Ishikawa (cell line): ENCODE measurements at regions not wholly inside any gene's neighbourhood (a gene's known extent, or its start where the extent isn't known, plus 50 kb on each side); places are given as distances from the start of the nearest gene placed in this dataset.

Source experiments
- CEBPB ChIP-seq: IDR thresholded peaks from 2 replicates; pipeline ENCODE4 v1.6.1; 2012
- CREB1 ChIP-seq: IDR thresholded peaks from 2 replicates; pipeline ENCODE4 v1.6.1; 2012; ENCODE audit warnings: low read depth
- EGR1 ChIP-seq: IDR thresholded peaks from 2 replicates; pipeline ENCODE4 v1.6.1; 2012
- EP300 ChIP-seq: IDR thresholded peaks from 2 replicates; pipeline ENCODE4 v1.6.1; 2012; ENCODE audit warnings: borderline replicate concordance
- FOXM1 ChIP-seq: IDR thresholded peaks from 2 replicates; pipeline ENCODE4 v1.6.1; 2012; ENCODE audit warnings: low read depth, borderline replicate concordance
- NFIC ChIP-seq: IDR thresholded peaks from 2 replicates; pipeline ENCODE4 v1.6.1; 2012
- RAD21 ChIP-seq: IDR thresholded peaks from 2 replicates; pipeline ENCODE4 v1.6.1; 2012; ENCODE audit warnings: low read depth
- TAF1 ChIP-seq: IDR thresholded peaks from 2 replicates; pipeline ENCODE4 v1.6.1; 2012; ENCODE audit warnings: low read depth, mild to moderate bottlenecking
- TCF12 ChIP-seq: IDR thresholded peaks from 2 replicates; pipeline ENCODE4 v1.6.1; 2012; ENCODE audit warnings: low read depth
- TEAD4 ChIP-seq: IDR thresholded peaks from 2 replicates; pipeline ENCODE4 v1.6.1; 2012
- YY1 ChIP-seq: IDR thresholded peaks from 2 replicates; pipeline ENCODE4 v1.6.1; 2012; ENCODE audit warnings: low read depth
- ZBTB7A ChIP-seq: IDR thresholded peaks from 2 replicates; pipeline ENCODE4 v1.6.1; 2012; ENCODE audit warnings: low read depth
- TF ChIP-seq, protein P1 (sequence below): IDR thresholded peaks from 2 replicates; pipeline ENCODE4 v1.6.1; 2012
- TF ChIP-seq, protein P2 (sequence below): IDR thresholded peaks from 2 replicates; pipeline ENCODE4 v1.6.1; 2012
- TF ChIP-seq, protein P3 (sequence below): IDR thresholded peaks from 2 replicates; pipeline ENCODE4 v1.6.1; 2012; ENCODE audit warnings: low read depth, mild to moderate bottlenecking

DNA sequence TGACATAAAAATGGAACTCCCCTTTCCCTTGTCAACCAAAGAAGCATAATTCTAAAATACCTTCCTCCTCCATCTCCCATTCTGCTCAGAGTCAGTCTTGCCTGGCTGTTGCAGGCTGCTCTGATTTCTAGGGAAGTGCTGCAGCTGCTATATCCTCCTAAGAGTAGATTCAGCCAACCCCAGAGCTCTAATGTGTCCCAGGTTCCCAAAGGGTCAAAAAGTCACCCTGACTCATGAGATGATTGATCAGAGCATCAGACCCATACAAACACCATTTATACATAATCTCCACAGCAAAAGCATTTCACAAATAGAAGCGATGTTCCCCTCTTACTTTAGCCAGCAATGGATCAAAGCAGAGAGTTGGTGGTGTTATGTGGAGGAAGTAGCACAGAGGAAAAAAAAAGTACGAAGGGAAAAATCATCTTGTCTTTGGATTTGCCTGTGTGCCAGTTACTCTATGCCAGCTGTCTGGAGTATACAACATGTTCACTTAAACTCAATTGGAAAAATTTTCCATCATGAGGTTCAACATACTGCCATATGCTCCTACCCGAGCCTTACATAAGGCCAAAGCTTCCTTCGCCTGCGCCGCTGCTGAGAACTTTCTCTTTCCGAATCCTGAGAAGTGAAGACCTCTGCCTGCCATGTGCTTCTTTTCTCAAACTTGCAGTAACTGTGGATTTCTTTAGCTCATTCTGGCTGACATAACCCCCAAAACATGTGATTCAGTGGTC, 258.0 kb downstream of the TLE4 start:
- no peak for TF ChIP-seq CREB1
- no peak for TF ChIP-seq EP300

DNA sequence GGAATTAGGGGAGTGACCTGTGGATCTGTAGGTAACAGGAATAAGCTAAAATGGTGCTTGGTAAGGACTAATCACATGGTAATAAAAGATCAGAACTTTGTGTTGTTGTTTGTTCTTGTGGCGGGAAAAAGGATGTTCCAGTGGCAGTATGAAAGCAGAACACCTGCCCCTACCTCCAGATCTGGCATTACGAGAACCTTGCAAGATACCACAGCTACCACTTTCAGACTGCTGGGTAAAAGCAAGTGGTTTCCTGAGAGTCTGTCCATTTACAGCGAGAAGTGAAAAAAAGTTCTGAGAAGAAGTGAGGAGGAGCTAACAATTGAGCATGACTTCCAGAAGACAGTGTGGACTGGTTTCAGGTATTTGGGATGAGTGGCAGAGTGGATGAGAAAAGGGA, 252.5 kb downstream of the TLE4 start:
- no peak for TF ChIP-seq ZBTB7A
- TF ChIP-seq, protein P1, sequence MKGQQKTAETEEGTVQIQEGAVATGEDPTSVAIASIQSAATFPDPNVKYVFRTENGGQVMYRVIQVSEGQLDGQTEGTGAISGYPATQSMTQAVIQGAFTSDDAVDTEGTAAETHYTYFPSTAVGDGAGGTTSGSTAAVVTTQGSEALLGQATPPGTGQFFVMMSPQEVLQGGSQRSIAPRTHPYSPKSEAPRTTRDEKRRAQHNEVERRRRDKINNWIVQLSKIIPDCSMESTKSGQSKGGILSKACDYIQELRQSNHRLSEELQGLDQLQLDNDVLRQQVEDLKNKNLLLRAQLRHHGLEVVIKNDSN: no peak
- no peak for TF ChIP-seq TAF1
- TF ChIP-seq FOXM1: no peak
- no peak for TF ChIP-seq NFIC
- TF ChIP-seq RAD21: no peak
- no peak for TF ChIP-seq YY1
- TF ChIP-seq, protein P2, sequence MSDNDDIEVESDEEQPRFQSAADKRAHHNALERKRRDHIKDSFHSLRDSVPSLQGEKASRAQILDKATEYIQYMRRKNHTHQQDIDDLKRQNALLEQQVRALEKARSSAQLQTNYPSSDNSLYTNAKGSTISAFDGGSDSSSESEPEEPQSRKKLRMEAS: no peak

DNA sequence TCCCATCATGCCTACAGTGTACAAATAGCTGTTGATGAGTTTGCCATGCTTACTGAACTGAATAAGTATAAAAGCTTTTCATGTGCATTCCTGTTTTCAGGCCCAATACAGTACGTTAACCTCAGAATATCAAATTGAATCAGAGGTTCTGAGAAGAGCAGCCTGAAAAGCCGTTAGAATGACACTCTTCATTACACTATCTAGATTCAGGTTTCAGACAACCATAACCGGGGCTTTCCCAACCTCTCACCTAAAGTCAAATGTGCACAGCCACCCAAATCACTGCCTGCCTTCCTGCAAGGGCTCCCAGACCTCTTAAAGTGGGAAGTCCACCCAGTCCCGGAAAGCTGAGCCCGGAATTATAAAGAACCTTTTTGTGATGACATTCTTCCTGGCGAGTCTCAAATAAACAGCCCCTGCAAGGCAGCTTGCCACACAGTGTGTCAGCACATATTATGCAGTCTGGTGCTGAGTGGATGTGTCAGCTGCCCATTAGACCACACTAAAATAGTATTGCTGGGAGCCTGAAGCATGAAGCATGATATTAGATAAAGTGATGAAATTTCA, 245.8 kb downstream of the TLE4 start:
- TF ChIP-seq, protein P1: no peak
- TF ChIP-seq EP300: no peak
- TF ChIP-seq TCF12: no peak
- TF ChIP-seq RAD21: no peak
- TF ChIP-seq, protein P3, sequence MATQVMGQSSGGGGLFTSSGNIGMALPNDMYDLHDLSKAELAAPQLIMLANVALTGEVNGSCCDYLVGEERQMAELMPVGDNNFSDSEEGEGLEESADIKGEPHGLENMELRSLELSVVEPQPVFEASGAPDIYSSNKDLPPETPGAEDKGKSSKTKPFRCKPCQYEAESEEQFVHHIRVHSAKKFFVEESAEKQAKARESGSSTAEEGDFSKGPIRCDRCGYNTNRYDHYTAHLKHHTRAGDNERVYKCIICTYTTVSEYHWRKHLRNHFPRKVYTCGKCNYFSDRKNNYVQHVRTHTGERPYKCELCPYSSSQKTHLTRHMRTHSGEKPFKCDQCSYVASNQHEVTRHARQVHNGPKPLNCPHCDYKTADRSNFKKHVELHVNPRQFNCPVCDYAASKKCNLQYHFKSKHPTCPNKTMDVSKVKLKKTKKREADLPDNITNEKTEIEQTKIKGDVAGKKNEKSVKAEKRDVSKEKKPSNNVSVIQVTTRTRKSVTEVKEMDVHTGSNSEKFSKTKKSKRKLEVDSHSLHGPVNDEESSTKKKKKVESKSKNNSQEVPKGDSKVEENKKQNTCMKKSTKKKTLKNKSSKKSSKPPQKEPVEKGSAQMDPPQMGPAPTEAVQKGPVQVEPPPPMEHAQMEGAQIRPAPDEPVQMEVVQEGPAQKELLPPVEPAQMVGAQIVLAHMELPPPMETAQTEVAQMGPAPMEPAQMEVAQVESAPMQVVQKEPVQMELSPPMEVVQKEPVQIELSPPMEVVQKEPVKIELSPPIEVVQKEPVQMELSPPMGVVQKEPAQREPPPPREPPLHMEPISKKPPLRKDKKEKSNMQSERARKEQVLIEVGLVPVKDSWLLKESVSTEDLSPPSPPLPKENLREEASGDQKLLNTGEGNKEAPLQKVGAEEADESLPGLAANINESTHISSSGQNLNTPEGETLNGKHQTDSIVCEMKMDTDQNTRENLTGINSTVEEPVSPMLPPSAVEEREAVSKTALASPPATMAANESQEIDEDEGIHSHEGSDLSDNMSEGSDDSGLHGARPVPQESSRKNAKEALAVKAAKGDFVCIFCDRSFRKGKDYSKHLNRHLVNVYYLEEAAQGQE: no peak

DNA sequence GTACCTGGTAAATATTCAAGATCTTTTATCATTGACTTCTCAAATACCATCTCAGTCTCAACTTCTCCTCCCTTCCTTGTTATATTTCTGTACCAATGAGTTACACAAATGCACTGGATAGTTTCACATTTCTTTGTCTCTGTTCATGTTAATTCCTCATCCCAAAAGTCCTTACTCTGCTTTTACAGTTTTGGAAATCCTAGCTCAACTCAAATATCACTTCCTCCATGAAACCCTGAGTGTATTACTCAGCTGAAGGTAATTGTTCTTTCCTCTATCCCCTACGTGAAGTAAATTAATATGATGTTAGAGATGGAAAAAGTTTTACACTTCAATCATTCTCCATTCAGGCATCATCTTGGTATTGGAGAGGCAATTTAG, 241.5 kb downstream of the TLE4 start:
- TF ChIP-seq, protein P2: no peak
- TF ChIP-seq FOXM1 (no peak), CREB1 (no peak), TCF12 (no peak), TAF1 (no peak), CEBPB (no peak)
- TF ChIP-seq, protein P3: no peak

DNA sequence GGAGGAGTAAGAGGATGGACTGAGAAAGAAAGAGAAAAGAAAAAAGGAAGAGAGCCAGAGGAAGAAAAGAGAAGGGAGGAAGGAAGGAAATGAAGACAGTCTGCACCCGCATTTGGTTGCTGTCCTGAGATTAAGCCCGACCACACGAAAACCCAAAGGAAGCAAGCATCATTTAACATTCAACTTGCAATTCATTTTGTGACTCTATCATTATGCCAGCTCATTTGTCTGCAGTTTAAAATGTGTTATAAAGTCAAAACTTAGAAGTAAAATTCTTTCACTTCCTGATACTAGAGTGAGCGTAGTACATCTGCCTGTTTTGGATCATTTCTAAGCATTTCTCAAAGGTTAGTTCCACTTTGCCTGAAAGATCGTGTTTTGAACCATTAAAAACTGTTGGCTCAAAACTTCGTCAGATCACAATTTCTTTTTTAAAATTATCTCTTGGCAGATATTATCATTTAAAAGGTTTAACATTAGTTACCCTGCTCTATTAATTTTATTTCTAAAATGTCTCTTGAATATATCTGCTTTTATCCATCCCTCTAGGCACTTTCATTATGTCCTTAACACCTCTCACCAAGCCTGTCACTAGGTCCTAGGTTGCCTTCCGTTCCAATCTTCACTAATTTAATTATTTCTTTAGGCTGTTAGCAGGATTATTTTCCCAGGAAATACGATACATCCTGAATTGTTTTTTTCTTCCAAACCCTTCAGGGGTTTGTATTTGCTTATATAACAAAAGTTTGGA, 240.9 kb downstream of the TLE4 start:
- no peak for TF ChIP-seq ZBTB7A
- TF ChIP-seq, protein P2: no peak
- TF ChIP-seq CEBPB: no peak
- no peak for TF ChIP-seq CREB1
- TF ChIP-seq, protein P1: no peak
- no peak for TF ChIP-seq NFIC
- no peak for TF ChIP-seq TCF12

DNA sequence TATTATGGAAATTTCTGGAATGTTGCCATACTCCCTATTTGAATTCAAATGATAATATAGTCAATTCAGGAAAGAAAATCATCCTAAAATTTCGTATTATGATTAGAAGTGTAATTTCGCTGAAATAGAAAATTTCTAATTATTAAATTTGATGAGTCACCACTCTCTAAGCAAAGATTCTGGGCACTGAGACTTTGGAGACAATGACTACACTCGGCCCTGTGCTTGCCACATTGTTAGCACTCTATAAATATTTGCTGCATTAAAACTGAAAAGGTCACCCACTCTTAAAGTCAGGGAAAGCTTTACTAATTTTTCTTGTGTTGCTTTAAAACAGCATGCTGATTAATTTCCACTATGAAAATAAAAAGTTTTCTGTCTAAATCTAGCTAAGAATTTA, 240.3 kb downstream of the TLE4 start:
- TF ChIP-seq, protein P2: no peak
- TF ChIP-seq TCF12: no peak
- TF ChIP-seq YY1: no peak
- TF ChIP-seq CEBPB: no peak
- TF ChIP-seq, protein P3: no peak
- TF ChIP-seq, protein P1: no peak
- TF ChIP-seq EGR1: no peak
- no peak for TF ChIP-seq TEAD4
